ENCODE measurements at regions not wholly inside any gene's neighbourhood (a gene's known extent, or its start where the extent isn't known, plus 50 kb on each side); places are given as distances from the start of the nearest gene placed in this dataset.
"Not testable (repeated sequence)": the region's sequence is repeated elsewhere in the genome, so short reads cannot be mapped to it uniquely, and the experiment has no call there.

GRCh38 chr4:64737026-64737853 is 328.0 kb upstream of the TECRL start:
- TF ChIP-seq FOXK2 (IDR thresholded peaks at IDR 0.05) (no peak), NFRKB (IDR thresholded peaks at IDR 0.05) (no peak), CTBP1 (IDR thresholded peaks at IDR 0.05; ENCODE audit: borderline replicate concordance) (no peak), HDGF (IDR thresholded peaks at IDR 0.05; ENCODE audit: borderline replicate concordance) (no peak), L3MBTL2 (conservative IDR thresholded peaks at IDR 0.05) (no peak), ARNT (IDR thresholded peaks at IDR 0.05) (no peak), LEF1 (IDR thresholded peaks at IDR 0.05; ENCODE audit: borderline replicate concordance) (no peak), PKNOX1 (IDR thresholded peaks at IDR 0.05) (no peak), ELF4 (IDR thresholded peaks at IDR 0.05) (no peak), FOXA1 (IDR thresholded peaks at IDR 0.05) (no peak), BHLHE40 (IDR thresholded peaks at IDR 0.05; ENCODE audit: borderline replicate concordance) (no peak), SP1 (IDR thresholded peaks at IDR 0.05) (no peak), FOXM1 (IDR thresholded peaks at IDR 0.05; ENCODE audit: borderline replicate concordance) (no peak)
- ChIA-PET POLR2A (no interaction called here), CTCF (no interaction called here)
- no peak for DNase-seq (ENCODE audit: extremely low spot score)

GRCh38 chr4:64729561-64729960 is 320.3 kb upstream of the TECRL start:
- TF ChIP-seq SP1 (IDR thresholded peaks at IDR 0.05) (no peak), ARNT (IDR thresholded peaks at IDR 0.05) (no peak), FOXK2 (IDR thresholded peaks at IDR 0.05) (no peak), ELF4 (IDR thresholded peaks at IDR 0.05) (no peak), SUZ12 (IDR thresholded peaks at IDR 0.05) (no peak), FOXA1 (IDR thresholded peaks at IDR 0.05) (no peak), PKNOX1 (IDR thresholded peaks at IDR 0.05) (no peak), BHLHE40 (IDR thresholded peaks at IDR 0.05; ENCODE audit: borderline replicate concordance) (no peak), NFRKB (IDR thresholded peaks at IDR 0.05) (no peak), TARDBP (IDR thresholded peaks at IDR 0.05) (no peak), FOXM1 (IDR thresholded peaks at IDR 0.05; ENCODE audit: borderline replicate concordance) (no peak), ZNF384 (IDR thresholded peaks at IDR 0.05) (no peak), HDGF (IDR thresholded peaks at IDR 0.05; ENCODE audit: borderline replicate concordance) (no peak), L3MBTL2 (conservative IDR thresholded peaks at IDR 0.05) (no peak), CTBP1 (IDR thresholded peaks at IDR 0.05; ENCODE audit: borderline replicate concordance) (no peak), LEF1 (IDR thresholded peaks at IDR 0.05; ENCODE audit: borderline replicate concordance) (no peak)
- POLR2A ChIA-PET: no interaction called here
- CTCF ChIA-PET: no interaction called here
- DNase-seq (ENCODE audit: extremely low spot score): no peak

- no peak for DNase-seq (ENCODE audit: extremely low spot score)
- TF ChIP-seq ZNF384 (IDR thresholded peaks at IDR 0.05) (no peak), FOXM1 (IDR thresholded peaks at IDR 0.05; ENCODE audit: borderline replicate concordance) (no peak), PKNOX1 (IDR thresholded peaks at IDR 0.05) (no peak), FOXA1 (IDR thresholded peaks at IDR 0.05) (no peak), ARNT (IDR thresholded peaks at IDR 0.05) (no peak), SP1 (IDR thresholded peaks at IDR 0.05) (no peak), HDGF (IDR thresholded peaks at IDR 0.05; ENCODE audit: borderline replicate concordance) (no peak), NFRKB (IDR thresholded peaks at IDR 0.05) (no peak), SUZ12 (IDR thresholded peaks at IDR 0.05) (no peak), ELF4 (IDR thresholded peaks at IDR 0.05) (no peak), BHLHE40 (IDR thresholded peaks at IDR 0.05; ENCODE audit: borderline replicate concordance) (no peak), L3MBTL2 (conservative IDR thresholded peaks at IDR 0.05) (no peak), FOXK2 (IDR thresholded peaks at IDR 0.05) (no peak), TARDBP (IDR thresholded peaks at IDR 0.05) (no peak), CTBP1 (IDR thresholded peaks at IDR 0.05; ENCODE audit: borderline replicate concordance) (no peak), LEF1 (IDR thresholded peaks at IDR 0.05; ENCODE audit: borderline replicate concordance) (no peak)
- ChIA-PET POLR2A (no interaction called here), CTCF (interaction anchor here (0.5 kb wide), 1 partner anchor 694 kb away, joined by 3 read pairs; no protein-coding TSS in a partner anchor)
Measured at GRCh38 chr4:64727960-64728359, 318.7 kb upstream of the TECRL start.

DNA sequence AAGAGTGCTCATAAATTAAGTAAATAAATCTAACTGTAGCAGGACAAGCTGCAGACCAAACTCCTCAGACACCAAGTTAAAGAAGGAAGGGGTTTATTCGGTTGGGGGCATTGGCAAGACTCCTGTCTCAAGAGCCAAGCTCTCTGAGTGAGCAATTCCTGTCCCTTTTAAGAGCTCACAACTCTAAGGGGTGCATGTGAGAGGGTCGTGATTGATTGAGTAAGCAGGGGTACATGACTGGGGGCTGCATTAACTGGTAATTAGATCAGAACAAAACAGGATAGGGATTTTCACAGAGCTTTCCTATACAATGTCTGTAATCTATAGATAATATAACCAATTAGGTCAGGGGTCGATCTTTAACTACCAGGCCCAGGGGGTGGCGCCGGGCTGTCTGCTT is 318.1 kb upstream of the TECRL start:
- CTCF ChIA-PET: interaction anchor here (0.5 kb wide), 1 partner anchor 694 kb away, joined by 3 read pairs; no protein-coding TSS in a partner anchor
- DNase-seq (ENCODE audit: extremely low spot score); POLR2A ChIA-PET: not testable (repeated sequence)

GRCh38 chr4:64724689-64725088 is 315.4 kb upstream of the TECRL start:
- CTCF ChIA-PET: no interaction called here

DNA sequence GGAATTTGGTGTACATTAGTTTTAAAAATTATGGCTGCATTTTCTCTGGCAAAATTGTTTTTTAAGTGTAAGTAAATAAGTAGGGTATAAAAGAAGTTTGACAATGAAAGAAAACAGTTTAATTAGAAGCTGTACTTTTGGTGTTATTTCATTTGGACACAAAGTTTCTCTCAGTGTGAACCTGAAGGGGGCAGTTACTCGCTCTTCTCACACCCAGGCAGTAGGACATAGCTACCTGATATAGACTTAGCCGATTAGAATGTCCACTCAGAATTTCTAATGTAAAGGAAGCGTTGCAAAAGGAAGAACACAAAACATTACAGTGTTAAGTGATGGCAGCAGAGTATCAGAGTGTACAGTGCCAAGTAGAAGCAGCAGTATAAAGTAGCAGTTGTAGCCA is 311.9 kb upstream of the TECRL start:
- POLR2A ChIA-PET: no interaction called here
- TF ChIP-seq FOXK2 (IDR thresholded peaks at IDR 0.05) (no peak), ARNT (IDR thresholded peaks at IDR 0.05) (no peak), TARDBP (IDR thresholded peaks at IDR 0.05) (no peak), PKNOX1 (IDR thresholded peaks at IDR 0.05) (no peak), NFRKB (IDR thresholded peaks at IDR 0.05) (no peak), ELF4 (IDR thresholded peaks at IDR 0.05) (no peak), SUZ12 (IDR thresholded peaks at IDR 0.05) (no peak), FOXM1 (IDR thresholded peaks at IDR 0.05; ENCODE audit: borderline replicate concordance) (no peak), BHLHE40 (IDR thresholded peaks at IDR 0.05; ENCODE audit: borderline replicate concordance) (no peak), SP1 (IDR thresholded peaks at IDR 0.05) (no peak), LEF1 (IDR thresholded peaks at IDR 0.05; ENCODE audit: borderline replicate concordance) (no peak), CTBP1 (IDR thresholded peaks at IDR 0.05; ENCODE audit: borderline replicate concordance) (no peak), FOXA1 (IDR thresholded peaks at IDR 0.05) (no peak), ZNF384 (IDR thresholded peaks at IDR 0.05) (no peak)
- CTCF ChIA-PET: no interaction called here
- DNase-seq (ENCODE audit: extremely low spot score): no peak

More at GRCh38 chr4:64724689-64725088, 315.4 kb upstream of the TECRL start:
- no peak for TF ChIP-seq ARNT (IDR thresholded peaks at IDR 0.05)
- no peak for TF ChIP-seq TARDBP (IDR thresholded peaks at IDR 0.05)
- POLR2A ChIA-PET: no interaction called here
- DNase-seq (ENCODE audit: extremely low spot score): no peak
